IPS-NIHi7 (cell line): ENCODE measurements at regions not wholly inside any gene's neighbourhood (a gene's known extent, or its start where the extent isn't known, plus 50 kb on each side); places are given as distances from the start of the nearest gene placed in this dataset.

Experiments used
- DNase-seq: peaks from one replicate; pipeline ENCODE4 v3.0.0; 2012; ENCODE audit warnings: mixed read lengths; ENCODE audit errors: extremely low spot score

DNA sequence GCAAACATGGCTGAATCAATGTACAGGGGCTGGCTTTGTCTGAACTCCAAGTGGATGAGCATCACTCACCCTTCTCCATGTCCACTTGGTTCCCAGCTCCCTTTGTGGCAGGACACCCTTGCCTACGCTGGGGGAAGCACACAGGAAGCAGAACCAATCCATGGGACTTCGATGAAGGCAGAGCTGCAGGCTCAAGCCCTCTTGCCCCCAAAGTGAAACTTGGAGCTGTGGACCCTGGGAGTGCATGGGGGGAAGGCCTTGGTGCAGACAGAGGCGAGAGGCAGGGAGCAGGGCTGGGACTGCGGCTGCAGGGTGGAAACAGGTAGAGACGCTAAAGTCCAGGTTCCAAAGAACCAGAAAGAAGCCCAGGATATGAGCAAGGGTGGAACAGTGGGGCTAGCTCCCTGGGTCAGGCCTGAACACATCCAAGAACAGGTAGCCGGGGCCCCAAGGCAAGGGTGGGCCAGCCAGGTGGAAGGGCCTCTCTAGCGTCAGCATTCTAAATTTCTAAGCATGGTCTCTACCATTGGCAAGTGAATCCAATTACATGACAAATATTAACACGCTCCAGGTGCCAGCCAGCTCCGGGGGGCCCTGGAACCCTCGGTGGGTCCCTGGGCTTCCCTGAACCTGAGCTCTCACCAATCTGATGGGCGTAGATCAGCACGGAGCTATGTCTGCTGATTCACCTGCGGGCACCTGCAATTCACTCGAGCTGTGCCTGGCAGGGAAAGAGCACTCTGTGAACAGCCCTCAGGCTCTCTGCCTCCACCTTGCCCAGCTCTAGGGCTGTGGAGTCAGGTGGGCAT lies 532.8 kb downstream of the BRD1 start:
- no peak for DNase-seq

DNA sequence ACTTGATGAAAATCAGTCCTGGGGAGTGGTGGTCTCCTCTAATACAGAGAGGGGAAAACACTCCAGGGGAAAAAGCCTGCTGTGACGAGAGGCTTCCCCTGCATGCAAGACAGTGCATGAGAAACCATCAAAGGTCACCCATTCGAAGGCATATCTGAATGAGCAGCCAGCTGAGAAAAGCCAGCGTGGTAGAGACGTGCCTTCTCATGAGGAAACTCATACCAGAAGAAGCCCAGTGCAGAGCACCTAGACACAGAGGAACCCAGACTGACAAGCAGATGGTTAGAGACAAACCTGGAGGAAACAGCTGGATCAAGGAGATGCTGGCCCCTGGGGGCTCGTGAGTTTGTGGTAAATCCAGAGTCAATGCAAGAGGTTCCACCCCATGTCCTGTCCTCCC lies 534.8 kb downstream of the BRD1 start:
- DNase-seq = no peak

DNA sequence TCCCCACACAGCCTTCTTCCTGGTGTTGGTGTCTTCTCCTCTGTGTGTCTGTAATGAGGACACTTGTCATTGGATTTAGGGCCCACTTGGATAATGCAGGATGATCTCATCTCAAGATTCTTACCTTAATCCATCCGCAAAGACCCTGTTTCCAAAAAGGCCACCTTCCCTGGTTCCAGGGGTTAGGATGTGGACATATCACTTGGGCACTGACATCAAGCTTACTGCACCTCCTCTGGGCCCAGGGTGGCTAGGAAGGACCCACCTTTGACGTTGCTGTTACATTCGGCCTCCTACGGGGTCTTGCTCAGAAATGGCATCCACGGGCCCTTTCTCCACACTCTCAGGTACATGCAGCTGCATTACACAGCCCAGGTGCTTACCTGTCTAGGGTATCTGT lies 535.9 kb downstream of the BRD1 start:
- DNase-seq = no peak

DNA sequence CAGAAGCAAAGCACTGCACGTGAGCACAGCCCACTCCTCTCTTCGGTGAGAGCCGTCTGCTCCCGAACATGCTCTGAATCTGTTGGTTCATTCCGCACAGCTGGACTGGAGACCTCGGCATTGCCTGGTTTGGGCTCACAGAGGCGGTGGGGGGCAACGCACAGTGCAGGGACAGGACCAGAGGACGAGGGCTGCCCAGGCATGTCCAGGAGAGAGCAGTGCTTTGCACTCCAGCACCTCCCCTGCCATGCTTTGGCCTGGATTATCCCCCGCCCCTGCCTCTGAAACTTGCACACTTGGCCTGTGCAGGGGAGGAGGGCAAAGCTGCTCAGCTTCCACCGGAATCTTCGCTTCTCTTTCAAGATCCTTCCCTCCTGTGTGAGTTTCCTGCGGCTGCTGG lies 536.5 kb downstream of the BRD1 start:
- no peak for DNase-seq

DNA sequence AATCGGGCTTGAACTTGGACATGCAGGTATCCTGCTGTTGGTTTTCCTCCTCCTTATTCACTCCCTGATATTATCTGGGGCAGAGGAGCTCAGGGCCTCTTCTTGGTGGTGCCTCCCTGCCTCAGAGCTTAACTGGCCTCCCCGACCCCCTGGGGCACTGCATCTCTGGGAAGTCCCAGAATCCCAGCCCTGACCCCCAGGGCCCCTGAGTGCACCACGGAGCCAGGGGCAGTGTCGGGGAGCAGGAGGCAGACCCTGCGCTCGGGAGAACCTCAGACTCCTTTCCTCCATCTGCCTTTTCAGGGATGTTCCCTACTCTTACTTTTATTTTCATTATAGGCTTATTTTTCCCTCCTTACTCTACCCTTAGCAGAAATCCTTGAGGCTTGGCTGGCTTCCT lies 537.0 kb downstream of the BRD1 start:
- DNase-seq = no peak

DNA sequence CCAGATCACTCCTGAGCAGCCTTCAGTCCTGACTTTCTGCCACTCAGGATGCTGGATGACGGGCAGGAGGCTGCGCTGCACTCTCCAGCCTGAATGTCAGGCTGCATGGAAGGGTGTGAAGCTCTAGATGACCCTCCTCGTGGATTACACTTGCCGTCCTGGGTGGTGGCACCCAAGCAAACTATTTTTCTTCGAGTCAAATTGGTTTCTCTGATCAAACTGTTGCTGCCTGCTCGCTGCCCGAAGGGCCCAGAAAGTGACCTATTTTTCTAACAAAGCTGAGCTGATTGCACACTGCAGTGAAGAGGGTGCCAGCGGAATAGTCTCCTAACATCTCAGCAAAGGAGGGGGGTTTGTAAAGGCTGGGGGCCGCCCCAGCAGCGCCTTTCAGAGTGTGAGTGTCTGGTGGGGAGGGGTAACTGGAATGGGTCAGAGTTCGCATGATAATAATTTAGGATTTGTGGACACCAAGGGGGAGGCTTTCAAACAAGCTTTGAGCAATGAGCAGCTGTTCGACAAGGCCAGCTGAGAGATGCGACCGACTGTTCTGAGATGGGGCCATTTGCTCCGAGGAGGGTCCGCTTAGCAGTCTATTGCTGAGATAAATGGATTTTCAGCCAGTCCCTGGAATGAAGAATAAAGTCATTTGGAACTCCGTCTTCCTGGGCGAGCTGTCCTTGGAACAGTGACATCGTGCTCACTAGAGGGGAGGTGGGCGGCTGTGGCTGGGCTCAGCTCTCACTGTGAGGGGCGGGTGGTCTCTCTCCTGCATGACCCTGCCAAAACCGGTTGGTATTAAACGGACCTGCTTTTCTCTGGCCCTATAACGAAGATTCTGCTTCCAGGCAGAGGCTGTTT lies 537.6 kb downstream of the BRD1 start:
- no peak for DNase-seq

DNA sequence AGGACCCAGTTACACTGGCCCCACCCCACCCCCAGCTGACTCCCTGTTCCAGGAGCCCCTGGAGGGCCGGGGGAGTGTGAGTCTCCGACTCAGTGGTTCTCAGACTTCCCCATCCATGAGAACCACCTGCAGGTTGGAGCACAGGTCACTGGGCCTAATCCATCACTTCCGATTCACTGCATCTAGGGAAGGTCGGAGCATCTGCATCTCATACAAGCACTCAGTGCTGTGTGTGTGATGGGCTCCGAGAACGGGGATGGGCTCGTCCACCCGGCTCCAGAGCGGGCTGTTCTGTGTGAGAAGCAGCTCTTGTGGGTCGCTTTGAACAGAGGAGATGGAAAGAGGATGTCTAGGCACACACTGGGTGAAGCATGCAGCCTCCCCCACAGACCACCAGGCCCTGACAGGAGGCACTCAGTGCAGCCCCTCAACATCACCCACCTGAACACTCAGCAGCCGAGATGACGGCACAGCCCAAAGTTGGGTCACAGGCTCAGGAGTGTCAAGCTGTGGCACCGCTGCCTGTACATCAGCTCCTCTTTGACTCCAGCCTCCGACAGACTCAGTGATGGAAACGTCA lies 541.4 kb downstream of the BRD1 start:
- no peak for DNase-seq

DNA sequence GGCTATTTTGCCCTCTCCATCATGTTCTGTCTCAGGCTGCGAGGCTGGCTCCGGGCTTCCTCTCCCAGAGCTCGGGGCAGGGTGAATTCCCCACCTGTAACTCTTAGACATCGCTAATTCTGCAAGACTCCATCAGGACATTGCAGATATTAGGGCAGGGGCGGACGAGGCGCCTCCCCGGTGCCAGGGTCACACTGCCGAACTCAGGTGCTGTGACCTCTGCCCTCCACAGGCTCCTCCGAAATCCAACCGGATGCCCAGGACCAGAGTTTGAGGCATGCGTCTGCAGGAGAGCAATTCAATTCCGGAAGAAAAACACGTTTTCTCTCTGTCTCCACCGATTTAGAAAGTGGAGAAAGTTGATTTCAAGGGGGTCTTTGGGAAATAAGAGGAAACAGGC lies 542.7 kb downstream of the BRD1 start:
- no peak for DNase-seq

DNA sequence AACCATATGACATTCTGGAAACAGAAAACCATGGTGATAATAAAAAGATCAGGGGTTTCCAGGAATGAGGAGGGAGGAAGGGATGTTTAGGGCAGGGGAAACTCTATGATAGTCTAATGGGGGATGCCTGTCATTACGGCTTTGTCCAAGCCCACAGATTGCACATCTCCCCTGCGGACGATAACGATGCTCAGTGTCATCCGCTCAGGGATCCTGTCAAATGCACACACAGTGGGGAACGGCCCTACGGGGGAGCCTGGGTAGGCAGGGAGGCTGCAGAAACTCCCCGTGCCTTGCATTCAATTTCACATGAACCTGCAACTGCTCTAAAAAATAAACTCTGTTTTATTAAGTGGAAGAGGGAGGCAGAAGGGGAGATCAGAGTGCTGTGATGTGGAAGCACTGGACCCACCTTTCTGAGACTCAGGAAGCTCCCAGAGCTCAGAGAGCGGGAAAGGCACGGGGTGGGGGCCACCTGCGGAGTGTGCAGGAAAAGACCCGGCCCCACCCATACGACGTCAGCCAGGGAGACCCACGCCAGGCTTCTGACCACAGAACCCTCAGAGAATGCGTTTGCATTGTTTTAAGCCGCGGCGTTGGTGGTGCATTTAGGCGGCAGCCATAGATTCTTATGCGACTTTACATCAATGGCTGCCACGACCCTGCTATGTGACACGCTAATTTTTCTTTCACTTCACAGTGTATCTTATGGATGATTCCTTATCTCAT lies 543.5 kb downstream of the BRD1 start:
- DNase-seq = no peak

DNA sequence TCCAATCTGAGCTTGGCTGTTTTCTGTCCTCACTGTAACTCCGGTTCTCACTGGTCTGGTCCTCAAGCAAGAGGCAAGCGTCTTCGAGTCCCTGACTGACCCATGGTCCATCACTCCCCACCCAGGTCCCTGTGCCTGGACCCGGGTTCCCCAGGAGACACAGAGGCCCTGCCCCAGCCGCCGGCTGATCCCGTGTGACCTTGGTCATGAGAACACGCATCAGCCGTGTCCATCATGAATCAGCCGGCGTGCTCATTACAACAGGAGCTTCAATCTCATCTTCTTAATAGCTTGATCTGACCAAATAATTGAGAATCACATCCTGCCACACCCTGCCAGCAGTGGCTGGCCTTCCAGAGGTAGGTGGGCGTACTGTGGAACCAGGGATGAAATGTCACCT lies 545.1 kb downstream of the BRD1 start:
- no peak for DNase-seq

DNA sequence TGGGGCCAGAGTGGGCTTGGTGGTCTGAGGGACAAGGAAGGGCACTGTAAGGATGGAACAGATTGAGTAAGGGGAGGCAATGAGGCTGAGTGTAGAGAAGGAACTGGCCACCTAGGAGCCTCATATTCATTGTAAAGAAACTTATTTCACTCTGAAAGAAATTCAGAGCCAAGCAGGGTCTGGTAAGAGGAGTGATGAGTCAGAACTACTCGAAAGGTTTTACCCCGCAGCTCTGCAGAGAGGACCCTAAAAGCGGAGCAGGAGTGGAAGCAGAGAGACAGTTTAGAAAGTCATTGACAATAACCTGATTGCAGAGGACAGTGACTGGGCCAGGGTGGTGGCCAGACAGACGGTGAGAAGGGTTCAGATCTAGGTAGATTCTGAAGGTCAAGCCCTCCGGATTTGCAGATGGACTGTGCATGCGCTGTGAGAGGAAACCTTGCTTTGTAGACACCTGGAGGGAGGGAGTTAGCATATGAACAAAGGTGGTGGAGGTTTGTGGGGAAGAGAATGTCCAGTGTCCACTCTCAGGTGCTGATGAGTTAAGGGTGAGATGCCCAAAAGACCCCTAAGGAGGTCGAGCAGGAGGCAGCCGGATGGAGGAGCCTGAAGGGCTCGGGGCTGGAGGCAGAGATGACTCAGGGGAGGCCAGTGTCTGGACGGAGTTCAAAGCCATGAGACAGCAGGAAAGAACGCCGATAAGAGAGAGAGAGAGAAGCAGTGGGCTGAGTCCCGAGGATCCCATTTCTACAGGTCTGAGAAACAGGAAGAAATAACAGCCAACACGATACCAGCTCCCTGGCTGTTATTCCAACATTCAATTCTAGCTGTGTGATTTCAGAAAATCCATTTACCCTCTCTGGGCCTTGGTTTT lies 546.0 kb downstream of the BRD1 start:
- DNase-seq = no peak

DNA sequence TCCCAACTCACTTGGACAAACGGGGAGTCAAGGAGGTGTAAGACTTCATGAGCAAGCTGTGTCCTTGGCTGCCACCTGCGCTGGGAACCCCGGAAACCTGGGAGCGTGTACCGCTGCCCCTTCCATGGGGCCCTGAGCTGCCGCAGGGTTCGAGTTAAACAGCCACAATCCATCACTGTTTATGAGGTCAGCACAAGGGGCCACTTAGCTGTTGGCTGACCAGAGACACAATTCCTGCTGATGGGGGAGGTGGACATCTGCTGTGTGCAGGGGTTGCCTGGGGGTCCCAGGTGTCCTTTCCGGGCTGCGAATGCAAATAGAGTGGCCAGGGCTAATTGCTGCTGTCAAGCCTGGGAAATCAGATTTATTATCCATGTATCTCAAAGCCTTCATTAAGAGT lies 549.3 kb downstream of the BRD1 start:
- no peak for DNase-seq

DNA sequence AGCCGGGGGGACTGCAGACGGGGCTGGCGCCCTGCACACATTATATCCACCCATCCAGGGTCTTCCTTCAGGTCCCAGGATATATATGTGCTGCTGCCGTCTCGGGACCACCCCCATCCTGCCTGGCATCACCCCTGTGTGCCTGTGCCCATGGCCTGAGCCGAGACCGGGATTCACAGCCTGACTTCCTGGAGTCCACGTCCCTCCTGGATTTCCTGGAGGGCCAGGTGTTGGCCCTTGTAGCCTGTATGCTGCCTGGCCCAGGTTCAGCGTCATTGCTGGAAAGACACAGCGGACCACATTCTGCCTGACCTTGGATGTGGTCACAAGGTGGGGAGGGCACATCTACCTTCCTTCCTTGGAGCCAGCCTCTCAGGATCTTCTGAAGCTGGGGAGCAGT lies 551.1 kb downstream of the BRD1 start:
- no peak for DNase-seq

DNA sequence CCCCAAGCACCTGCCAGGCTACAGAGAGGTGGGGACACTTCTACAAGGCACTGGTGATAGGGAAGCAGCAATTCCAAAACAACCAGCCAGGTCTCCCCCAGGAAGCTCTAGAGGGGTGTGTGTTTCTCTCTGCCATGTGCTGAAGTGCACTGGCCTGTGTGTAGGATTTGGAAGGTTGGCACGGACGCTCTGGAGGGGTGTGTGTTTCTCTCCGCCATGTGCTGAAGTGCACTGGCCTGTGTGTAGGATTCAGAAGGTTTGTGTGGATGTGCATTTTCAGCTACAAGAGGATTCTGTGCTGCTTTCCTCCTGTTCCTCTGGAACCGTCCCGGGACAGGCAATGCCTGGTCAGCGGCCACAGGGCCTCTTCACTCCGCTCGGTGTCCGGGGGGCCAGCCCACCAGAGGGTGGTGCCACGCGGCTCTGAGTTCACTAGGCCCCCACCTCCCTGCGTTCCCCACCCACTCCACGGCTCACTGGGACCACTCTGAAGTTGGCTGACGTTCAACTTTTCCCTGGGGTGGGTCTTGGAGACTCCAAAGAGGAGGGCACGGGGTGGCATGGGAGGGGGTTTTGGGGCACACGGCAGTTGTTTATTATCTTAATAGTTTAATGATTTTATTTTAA lies 552.8 kb downstream of the BRD1 start:
- no peak for DNase-seq

DNA sequence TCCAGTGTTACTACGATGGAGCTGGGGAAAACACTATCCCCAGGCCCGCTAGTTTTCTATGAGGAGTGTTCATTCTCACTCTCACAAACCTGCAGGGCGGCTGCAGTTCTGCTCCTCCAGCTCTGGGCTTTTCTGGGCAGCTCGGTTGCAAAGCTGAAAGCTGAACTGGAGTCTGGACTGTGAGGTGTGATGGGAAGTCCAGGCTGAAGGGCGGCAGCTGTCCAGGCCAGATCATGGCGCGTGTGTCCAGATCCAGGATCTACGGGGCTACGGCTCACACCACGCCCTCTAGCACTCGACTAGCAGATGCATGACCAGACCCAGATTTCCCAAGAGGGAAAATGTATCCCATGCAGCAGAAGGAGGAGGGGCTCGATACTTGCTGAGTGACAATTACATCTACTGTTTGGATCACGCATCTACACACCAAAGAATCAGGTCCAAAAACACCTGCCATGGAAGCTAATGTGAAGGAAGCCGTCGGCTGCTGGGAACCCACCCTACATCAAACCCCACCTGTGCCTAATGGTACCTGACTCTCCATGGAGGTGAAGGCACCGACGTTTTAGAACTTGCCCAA lies 555.0 kb downstream of the BRD1 start:
- DNase-seq = no peak

DNA sequence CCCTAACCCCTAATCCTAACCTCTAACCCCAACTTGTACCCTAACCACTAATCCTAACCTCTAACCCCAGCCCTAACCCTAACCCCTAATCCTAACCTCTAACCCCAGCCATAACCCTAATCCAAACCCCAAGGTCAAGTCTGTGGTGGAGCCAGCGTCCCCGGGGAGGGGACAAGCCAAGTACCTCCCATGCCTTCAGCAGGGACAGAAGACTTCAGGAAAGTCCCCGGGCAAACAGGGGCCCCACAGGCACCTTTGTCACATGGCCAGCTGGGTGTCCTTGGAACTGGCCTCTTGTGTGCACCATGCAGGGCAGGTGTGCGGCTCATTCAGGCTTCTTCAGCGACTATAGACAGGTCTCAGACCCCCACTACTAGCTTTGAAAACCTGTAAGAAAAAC lies 555.8 kb downstream of the BRD1 start:
- DNase-seq = no peak

DNA sequence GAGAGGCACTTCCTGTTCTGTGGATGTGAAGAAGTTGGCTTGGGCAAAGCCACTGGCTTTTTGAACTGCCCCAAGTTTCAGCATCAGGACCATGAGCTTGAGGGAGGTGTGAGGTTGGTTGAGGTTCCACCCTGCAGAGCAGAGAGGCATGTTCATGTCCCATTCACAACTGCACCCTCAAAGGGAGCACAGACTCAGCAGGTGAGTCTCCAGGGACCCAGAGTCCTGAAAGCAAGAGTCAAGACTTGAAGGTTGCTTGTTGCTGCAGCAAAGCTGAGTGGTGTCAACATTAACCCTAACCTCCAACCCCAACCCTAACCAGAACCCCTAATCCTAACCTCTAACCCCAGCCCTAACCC lies 556.3 kb downstream of the BRD1 start:
- DNase-seq = no peak

DNA sequence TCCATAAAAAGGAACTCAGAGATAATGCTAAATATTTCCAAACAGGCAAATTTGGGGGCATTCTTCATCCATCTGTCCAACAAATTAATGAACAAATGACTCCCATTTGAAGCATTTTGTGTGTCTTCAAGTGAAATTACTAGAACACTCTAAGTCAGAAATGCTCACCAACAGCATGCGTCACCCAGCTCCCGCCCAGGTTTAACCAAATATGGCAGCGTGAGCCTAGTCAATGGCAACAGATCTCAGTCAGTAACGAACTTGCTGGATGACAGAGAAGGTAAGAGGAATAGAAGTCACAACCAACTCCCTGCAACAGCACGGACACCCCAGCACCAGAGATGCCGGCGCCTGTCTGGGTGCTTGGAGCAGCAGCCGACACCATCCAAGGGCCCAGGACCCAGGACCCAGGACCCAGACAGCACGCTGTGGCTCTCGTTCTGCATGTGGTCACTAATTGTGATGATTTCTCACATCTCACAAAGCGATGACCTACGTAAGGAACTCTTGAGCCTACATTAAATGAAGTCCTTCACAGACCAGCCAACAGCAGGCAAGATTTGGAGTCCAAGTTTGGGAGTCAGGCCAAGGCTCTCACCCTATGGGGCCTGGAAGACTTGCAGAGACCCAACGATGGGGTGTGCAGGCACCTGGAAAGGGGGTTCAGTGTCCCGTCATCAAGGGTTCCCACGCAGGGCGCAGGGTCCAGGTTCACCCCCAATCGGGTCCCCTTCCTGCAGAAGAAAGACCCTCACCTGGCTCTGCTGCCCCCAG lies 556.9 kb downstream of the BRD1 start:
- DNase-seq = no peak

DNA sequence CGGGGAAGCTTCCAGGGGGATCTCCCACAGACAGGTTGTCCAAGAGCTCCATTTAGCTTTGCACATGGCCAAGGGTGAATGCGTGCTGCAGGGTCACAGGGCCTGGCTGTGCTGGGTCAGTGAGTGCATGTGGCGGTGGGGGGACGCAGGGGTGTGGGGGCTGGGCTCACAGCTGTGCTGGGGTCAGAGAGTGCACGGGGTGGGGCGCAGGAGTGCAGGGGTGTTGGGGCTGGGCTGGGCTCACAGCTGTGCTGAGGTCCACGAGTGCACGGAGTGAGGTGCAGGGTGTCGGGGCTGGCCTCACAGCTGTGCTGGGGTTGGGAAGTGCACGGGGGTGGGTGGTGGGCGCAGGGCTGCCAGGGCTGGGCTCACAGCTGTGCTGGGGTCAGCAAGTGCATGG lies 557.7 kb downstream of the BRD1 start:
- DNase-seq = no peak

DNA sequence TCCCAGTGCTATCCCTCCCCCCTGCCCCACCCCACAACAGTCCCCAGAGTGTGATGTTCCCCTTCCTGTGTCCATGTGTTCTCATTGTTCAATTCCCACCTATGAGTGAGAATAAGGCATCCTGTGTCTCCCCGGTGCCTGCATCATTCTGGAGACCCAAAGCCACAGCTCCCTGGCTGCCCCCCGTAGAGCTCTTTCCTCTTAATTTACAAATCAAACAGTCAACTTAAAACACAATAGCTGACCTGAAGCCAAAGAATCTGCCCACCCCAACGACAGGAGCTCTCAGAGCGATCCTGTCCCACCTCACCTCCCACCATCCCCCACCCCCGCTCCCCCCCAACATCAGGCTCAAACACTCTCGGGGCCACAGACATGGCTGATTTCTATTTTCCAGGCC lies 558.3 kb downstream of the BRD1 start:
- DNase-seq = peak; percentile 82
